ENCODE measurements at regions not wholly inside any gene's neighbourhood (a gene's known extent, or its start where the extent isn't known, plus 50 kb on each side); places are given as distances from the start of the nearest gene placed in this dataset.

DNA sequence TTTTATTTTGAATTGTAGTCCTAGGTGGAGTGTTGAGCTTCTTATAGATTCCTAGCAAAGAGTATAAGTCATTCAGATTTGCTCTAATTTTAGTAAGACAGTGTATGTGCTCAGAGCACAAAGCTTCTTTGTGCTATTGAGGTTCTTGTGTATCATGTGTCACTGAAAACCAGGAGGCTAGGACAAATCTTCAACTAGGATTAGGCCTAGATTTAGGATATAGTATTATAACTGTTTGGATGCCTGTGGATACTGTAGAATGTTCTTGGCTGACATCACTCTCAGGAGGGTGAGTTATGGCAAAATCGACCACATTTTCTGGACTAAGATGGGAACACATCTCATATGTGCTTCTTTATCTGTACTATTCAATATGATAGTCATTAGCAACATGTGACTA, 86.5 kb downstream of the DHRS2 start:
- TF ChIP-seq, protein P1, sequence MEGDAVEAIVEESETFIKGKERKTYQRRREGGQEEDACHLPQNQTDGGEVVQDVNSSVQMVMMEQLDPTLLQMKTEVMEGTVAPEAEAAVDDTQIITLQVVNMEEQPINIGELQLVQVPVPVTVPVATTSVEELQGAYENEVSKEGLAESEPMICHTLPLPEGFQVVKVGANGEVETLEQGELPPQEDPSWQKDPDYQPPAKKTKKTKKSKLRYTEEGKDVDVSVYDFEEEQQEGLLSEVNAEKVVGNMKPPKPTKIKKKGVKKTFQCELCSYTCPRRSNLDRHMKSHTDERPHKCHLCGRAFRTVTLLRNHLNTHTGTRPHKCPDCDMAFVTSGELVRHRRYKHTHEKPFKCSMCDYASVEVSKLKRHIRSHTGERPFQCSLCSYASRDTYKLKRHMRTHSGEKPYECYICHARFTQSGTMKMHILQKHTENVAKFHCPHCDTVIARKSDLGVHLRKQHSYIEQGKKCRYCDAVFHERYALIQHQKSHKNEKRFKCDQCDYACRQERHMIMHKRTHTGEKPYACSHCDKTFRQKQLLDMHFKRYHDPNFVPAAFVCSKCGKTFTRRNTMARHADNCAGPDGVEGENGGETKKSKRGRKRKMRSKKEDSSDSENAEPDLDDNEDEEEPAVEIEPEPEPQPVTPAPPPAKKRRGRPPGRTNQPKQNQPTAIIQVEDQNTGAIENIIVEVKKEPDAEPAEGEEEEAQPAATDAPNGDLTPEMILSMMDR (conservative IDR thresholded peaks at IDR 0.05; ENCODE audit: low read depth, low read length) = no peak
- TF ChIP-seq EZH2phosphoT487 (IDR thresholded peaks at IDR 0.05; ENCODE audit: borderline replicate concordance, low read length) = no peak

All from PC-3 (cell line).